Fibroblast of lung (primary cell): ENCODE measurements at regions not wholly inside any gene's neighbourhood (a gene's known extent, or its start where the extent isn't known, plus 50 kb on each side); places are given as distances from the start of the nearest gene placed in this dataset.

Source experiments
- DNase-seq, 2 donors: peaks; one replicate each; pipeline versions ENCODE4 v3.0.0 to v3.0.0-alpha.2; 2010; ENCODE audit warnings: low read depth in 2 of 2
- H2AFZ ChIP-seq: 2 replicates; pipeline ENCODE4 v1.5.1; 2012; ENCODE audit warnings: low read length, control low read depth, inconsistent platforms
- H3K27ac ChIP-seq: 2 replicates; pipeline ENCODE4 v1.5.1; 2011; ENCODE audit warnings: low read length, control low read depth; ENCODE audit not compliant: insufficient read depth
- H3K27me3 ChIP-seq: 2 replicates; pipeline ENCODE4 v1.5.1; 2011; ENCODE audit warnings: mild to moderate bottlenecking, low read length; ENCODE audit not compliant: control insufficient read depth, insufficient read depth
- H3K36me3 ChIP-seq: 2 replicates; pipeline ENCODE4 v1.5.1; 2011; ENCODE audit warnings: low read length; ENCODE audit not compliant: control insufficient read depth, insufficient read depth
- H3K4me1 ChIP-seq: 2 replicates; pipeline ENCODE4 v1.5.1; 2011; ENCODE audit warnings: low read length; ENCODE audit not compliant: control insufficient read depth, insufficient read depth; ENCODE audit errors: extremely low read depth
- H3K4me2 ChIP-seq: 2 replicates; pipeline ENCODE4 v1.5.1; 2011; ENCODE audit warnings: low read length, control low read depth; ENCODE audit not compliant: insufficient read depth; ENCODE audit errors: extremely low read depth
- H3K4me3 ChIP-seq, 4 experiments: fragments of 200-600 bp in 1 of 4; sonication (generic) in 1 of 4; replicated peaks in 1 of 4; 2 replicates each; pipeline ENCODE4 v1.5.1; 2011 to 2016; ENCODE audit warnings: low read length in 4 of 4, low read depth in 3 of 4, mild to moderate bottlenecking in 3 of 4, control low read depth in 2 of 4, inconsistent platforms in 1 of 4, mixed read lengths in 1 of 4; ENCODE audit not compliant: insufficient read depth in 1 of 4; ENCODE audit errors: control extremely low read depth in 1 of 4
- H3K79me2 ChIP-seq: 2 replicates; pipeline ENCODE4 v1.5.1; 2012; ENCODE audit warnings: mild to moderate bottlenecking, low read length, inconsistent platforms; ENCODE audit not compliant: control insufficient read depth, insufficient read depth
- H3K9ac ChIP-seq: 2 replicates; pipeline ENCODE4 v1.5.1; 2011; ENCODE audit warnings: mild to moderate bottlenecking, low read length, control low read depth; ENCODE audit not compliant: insufficient read depth
- H3K9me3 ChIP-seq: 2 replicates; pipeline ENCODE4 v1.5.1; 2012; ENCODE audit warnings: low read depth, low read length; ENCODE audit not compliant: control insufficient read depth, insufficient read depth
- H4K20me1 ChIP-seq: 2 replicates; pipeline ENCODE4 v1.5.1; 2011; ENCODE audit warnings: low read length; ENCODE audit not compliant: control insufficient read depth, insufficient read depth; ENCODE audit errors: extremely low read depth
- CTCF ChIP-seq, 2 donors: IDR thresholded peaks in 1 of 2; conservative IDR thresholded peaks in 1 of 2; 1 replicate in 1 of 2; 2 replicates in 1 of 2; pipeline ENCODE4 v1.5.1; 2011 to 2012; ENCODE audit warnings: low read length in 2 of 2, control low read depth in 1 of 2, inconsistent platforms in 1 of 2, low read depth in 1 of 2, mild to moderate bottlenecking in 1 of 2
- EZH2 ChIP-seq: IDR thresholded peaks from 2 replicates; pipeline ENCODE4 v1.5.1; 2012; ENCODE audit warnings: low read length, control low read depth, mild to moderate bottlenecking; ENCODE audit errors: missing control alignments

GRCh38 chr3:64924961-64925360, 237.2 kb upstream of the ADAMTS9 start:
- H3K4me2 ChIP-seq: no peak overlapping the region
- no peaks in the 10 kb centered on the region for H3K4me1 ChIP-seq
- no peaks in the 10 kb centered on the region for H4K20me1 ChIP-seq
- no peak overlapping the region for H3K4me3 ChIP-seq
- no peak for DNase-seq
- no peak overlapping the region for H3K27ac ChIP-seq
- H2AFZ ChIP-seq: no peak overlapping the region
- no peaks in the 10 kb centered on the region for H3K27me3 ChIP-seq
- no peaks in the 10 kb centered on the region for H3K79me2 ChIP-seq
- no peaks in the 10 kb centered on the region for H3K9me3 ChIP-seq
- no peaks in the 10 kb centered on the region for H3K36me3 ChIP-seq
- TF ChIP-seq CTCF (conservative IDR thresholded peaks at IDR 0.05 in 1 of 2, IDR thresholded peaks at IDR 0.05 in 1 of 2; ENCODE audit: low read depth in 1 of 2, low read length in 2 of 2) (no peak), EZH2 (no peak)
- no peak overlapping the region for H3K9ac ChIP-seq

GRCh38 chr3:64922213-64922612, 234.4 kb upstream of the ADAMTS9 start:
- Histone ChIP-seq H2AFZ (no peak overlapping the region), H3K4me2 (no peak overlapping the region)
- TF ChIP-seq EZH2: no peak
- TF ChIP-seq CTCF (conservative IDR thresholded peaks at IDR 0.05 in 1 of 2, IDR thresholded peaks at IDR 0.05 in 1 of 2; ENCODE audit: low read depth in 1 of 2, low read length in 2 of 2): no peak

GRCh38 chr3:64921281-64922065, 233.7 kb upstream of the ADAMTS9 start:
- no peak overlapping the region for H2AFZ ChIP-seq
- H3K27me3 ChIP-seq: no peaks in the 10 kb centered on the region
- H3K79me2 ChIP-seq: no peaks in the 10 kb centered on the region
- TF ChIP-seq CTCF (conservative IDR thresholded peaks at IDR 0.05 in 1 of 2, IDR thresholded peaks at IDR 0.05 in 1 of 2; ENCODE audit: low read depth in 1 of 2, low read length in 2 of 2) (no peak), EZH2 (no peak)
- no peaks in the 10 kb centered on the region for H3K9me3 ChIP-seq
- no peak overlapping the region for H3K4me3 ChIP-seq
- no peaks in the 10 kb centered on the region for H3K4me1 ChIP-seq
- H3K36me3 ChIP-seq: no peaks in the 10 kb centered on the region
- DNase-seq: no peak
- no peak overlapping the region for H3K4me2 ChIP-seq
- no peaks in the 10 kb centered on the region for H4K20me1 ChIP-seq
- no peak overlapping the region for H3K9ac ChIP-seq
- H3K27ac ChIP-seq: no peak overlapping the region

More at GRCh38 chr3:64922213-64922612, 234.4 kb upstream of the ADAMTS9 start:
- no peaks in the 10 kb centered on the region for H3K9me3 ChIP-seq
- no peak overlapping the region for H3K4me3 ChIP-seq
- no peaks in the 10 kb centered on the region for H4K20me1 ChIP-seq
- H3K27me3 ChIP-seq: no peaks in the 10 kb centered on the region
- H3K79me2 ChIP-seq: no peaks in the 10 kb centered on the region
- no peaks in the 10 kb centered on the region for H3K36me3 ChIP-seq
- H3K27ac ChIP-seq: no peak overlapping the region
- DNase-seq: no peak
- H3K4me1 ChIP-seq: no peaks in the 10 kb centered on the region
- H3K9ac ChIP-seq: no peak overlapping the region
